ENCODE measurements at regions not wholly inside any gene's neighbourhood (a gene's known extent, or its start where the extent isn't known, plus 50 kb on each side); places are given as distances from the start of the nearest gene placed in this dataset.

GRCh38 chr11:127651175-127651887, 650.8 kb upstream of the KIRREL3 start:
- H3K27me3 Mint-ChIP-seq (ENCODE audit: insufficient read depth), result no peaks in the 10 kb centered on the region
- Histone ChIP-seq H3K4me1 (ENCODE audit: control insufficient read depth, insufficient read depth, low read length) (no peaks in the 10 kb centered on the region), H3K27me3 (ENCODE audit: control insufficient read depth, insufficient read depth, low read length, poor library complexity, severe bottlenecking) (no peaks in the 10 kb centered on the region), H3K9ac (ENCODE audit: extremely low read depth, low read length, poor library complexity, severe bottlenecking) (no peak overlapping the region), H3K27ac (ENCODE audit: low read depth, low read length) (no peak overlapping the region), H3K36me3 (ENCODE audit: control insufficient read depth, insufficient read depth, low read length) (no peaks in the 10 kb centered on the region), H3K4me3 (ENCODE audit: low read length) (no peak overlapping the region), H3K9me3 (ENCODE audit: control insufficient read depth, low read length) (no peaks in the 10 kb centered on the region)
- no peaks in the 10 kb centered on the region for H3K4me1 Mint-ChIP-seq
- 83 to 87% methylated on average over 2 to 4 of the region's 5 CpGs for WGBS, 2 experiments (ENCODE audit: insufficient coverage in 1 of 2, insufficient read length in 1 of 2)
- H3K9me3 Mint-ChIP-seq, result no peaks in the 10 kb centered on the region
- DNase-seq, result no peak
- TF ChIP-seq CTCF (conservative IDR thresholded peaks at IDR 0.05), result no peak
- no peak overlapping the region for H3K27ac Mint-ChIP-seq
- no peaks in the 10 kb centered on the region for H3K36me3 Mint-ChIP-seq (ENCODE audit: low read depth)
- no peak overlapping the region for H3K4me3 Mint-ChIP-seq

- Histone ChIP-seq H3K27me3 (ENCODE audit: control insufficient read depth, insufficient read depth, low read length, poor library complexity, severe bottlenecking) (no peaks in the 10 kb centered on the region), H3K9me3 (ENCODE audit: control insufficient read depth, low read length) (no peaks in the 10 kb centered on the region), H3K27ac (ENCODE audit: low read depth, low read length) (no peak overlapping the region), H3K9ac (ENCODE audit: extremely low read depth, low read length, poor library complexity, severe bottlenecking) (no peak overlapping the region), H3K4me3 (ENCODE audit: low read length) (no peak overlapping the region), H3K36me3 (ENCODE audit: control insufficient read depth, insufficient read depth, low read length) (no peaks in the 10 kb centered on the region), H3K4me1 (ENCODE audit: control insufficient read depth, insufficient read depth, low read length) (no peaks in the 10 kb centered on the region)
- Mint-ChIP-seq H3K27me3 (ENCODE audit: insufficient read depth) (no peaks in the 10 kb centered on the region), H3K4me3 (no peak overlapping the region), H3K36me3 (ENCODE audit: low read depth) (no peaks in the 10 kb centered on the region), H3K9me3 (no peaks in the 10 kb centered on the region), H3K4me1 (no peaks in the 10 kb centered on the region), H3K27ac (no peak overlapping the region)
- DNase-seq, result no peak
- no CpG with 5 or more reads among the region's 1 CpG for WGBS, 2 experiments (ENCODE audit: insufficient coverage in 1 of 2, insufficient read length in 1 of 2)
- TF ChIP-seq CTCF (conservative IDR thresholded peaks at IDR 0.05), result no peak
These were observed 649.4 kb upstream of the KIRREL3 start for GRCh38 chr11:127649958-127650357.

GRCh38 chr11:127649071-127649470, 648.5 kb upstream of the KIRREL3 start:
- no peaks in the 10 kb centered on the region for H3K27me3 Mint-ChIP-seq (ENCODE audit: insufficient read depth)
- Histone ChIP-seq H3K9me3 (ENCODE audit: control insufficient read depth, low read length) (no peaks in the 10 kb centered on the region), H3K9ac (ENCODE audit: extremely low read depth, low read length, poor library complexity, severe bottlenecking) (no peak overlapping the region), H3K4me3 (ENCODE audit: low read length) (no peak overlapping the region), H3K27me3 (ENCODE audit: control insufficient read depth, insufficient read depth, low read length, poor library complexity, severe bottlenecking) (no peaks in the 10 kb centered on the region), H3K36me3 (ENCODE audit: control insufficient read depth, insufficient read depth, low read length) (no peaks in the 10 kb centered on the region), H3K4me1 (ENCODE audit: control insufficient read depth, insufficient read depth, low read length) (no peaks in the 10 kb centered on the region), H3K27ac (ENCODE audit: low read depth, low read length) (no peak overlapping the region)
- H3K4me1 Mint-ChIP-seq, result no peaks in the 10 kb centered on the region
- no peak overlapping the region for H3K27ac Mint-ChIP-seq
- 96% methylated on average over 2 of the region's 2 CpGs; no CpG with 5 or more reads in 1 of the 2 experiments for WGBS, 2 experiments (ENCODE audit: insufficient coverage in 1 of 2, insufficient read length in 1 of 2)
- H3K4me3 Mint-ChIP-seq, result no peak overlapping the region
- DNase-seq, result no peak
- no peaks in the 10 kb centered on the region for H3K9me3 Mint-ChIP-seq
- TF ChIP-seq CTCF (conservative IDR thresholded peaks at IDR 0.05), result no peak
- no peaks in the 10 kb centered on the region for H3K36me3 Mint-ChIP-seq (ENCODE audit: low read depth)
